Effector CD8-positive, alpha-beta T cell (primary cell): ENCODE measurements at regions not wholly inside any gene's neighbourhood (a gene's known extent, or its start where the extent isn't known, plus 50 kb on each side); places are given as distances from the start of the nearest gene placed in this dataset.

ENCODE experiments used
- DNase-seq: peaks from one replicate; lab custom pipeline; 2025; lab: John Stamatoyannopoulos, UW

DNA sequence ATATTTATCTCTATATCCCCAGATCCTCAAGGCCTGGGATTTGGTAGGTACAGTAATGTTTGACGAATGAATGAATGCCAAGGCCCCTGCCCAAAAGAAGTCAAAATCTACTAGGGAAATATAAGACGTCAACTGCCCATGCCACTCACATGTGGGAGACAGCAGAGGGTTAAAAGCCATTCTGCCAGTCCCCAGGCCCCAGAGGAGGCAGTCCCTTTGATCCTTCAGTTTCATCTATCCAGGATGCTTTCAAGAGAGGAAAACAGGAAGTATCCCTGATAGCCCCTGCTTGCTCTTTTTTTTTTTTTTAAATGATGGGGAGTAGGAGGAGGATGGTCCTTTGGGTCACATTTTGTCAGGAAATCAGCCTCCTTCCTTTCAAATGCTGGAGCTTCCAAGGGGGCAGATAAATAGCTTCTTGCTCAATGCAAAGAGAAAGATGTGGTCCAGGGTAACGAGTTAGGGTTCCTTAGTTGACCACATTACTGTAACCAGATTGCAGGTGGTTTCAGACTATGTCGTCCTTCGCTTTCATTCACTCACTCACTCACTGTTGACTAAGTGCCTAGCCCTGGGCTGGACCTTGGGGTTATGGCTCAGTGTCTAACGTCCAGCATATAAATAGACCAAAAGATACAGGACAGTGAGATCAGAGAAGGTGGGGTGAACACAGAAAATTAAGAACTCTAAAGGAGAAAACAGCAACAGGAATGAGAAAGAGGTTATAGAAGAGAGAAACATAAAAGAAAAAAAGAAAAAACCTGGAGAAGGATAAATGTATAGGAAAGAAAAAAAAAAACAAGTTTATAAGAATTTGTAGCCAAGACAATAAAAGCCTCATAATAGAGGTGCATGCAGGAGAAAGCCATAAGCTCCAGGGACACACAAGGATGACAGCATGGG is 64.6 kb upstream of the PIM1 start:
- no peak for DNase-seq

DNA sequence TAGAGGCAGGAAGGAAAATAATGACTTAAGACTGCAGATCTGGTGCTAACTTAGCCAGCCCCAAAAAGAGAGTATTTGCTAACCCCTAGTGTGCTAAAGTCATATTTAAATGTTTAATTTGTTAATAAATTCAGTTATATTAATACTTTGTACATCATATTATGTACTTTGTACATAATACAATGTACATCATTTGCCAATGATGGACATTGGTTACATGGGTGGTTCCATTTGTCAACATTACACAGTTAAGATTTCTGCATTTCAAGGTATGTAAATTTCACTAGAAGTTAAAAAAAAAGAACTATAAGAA is 63.9 kb upstream of the PIM1 start:
- no peak for DNase-seq

DNA sequence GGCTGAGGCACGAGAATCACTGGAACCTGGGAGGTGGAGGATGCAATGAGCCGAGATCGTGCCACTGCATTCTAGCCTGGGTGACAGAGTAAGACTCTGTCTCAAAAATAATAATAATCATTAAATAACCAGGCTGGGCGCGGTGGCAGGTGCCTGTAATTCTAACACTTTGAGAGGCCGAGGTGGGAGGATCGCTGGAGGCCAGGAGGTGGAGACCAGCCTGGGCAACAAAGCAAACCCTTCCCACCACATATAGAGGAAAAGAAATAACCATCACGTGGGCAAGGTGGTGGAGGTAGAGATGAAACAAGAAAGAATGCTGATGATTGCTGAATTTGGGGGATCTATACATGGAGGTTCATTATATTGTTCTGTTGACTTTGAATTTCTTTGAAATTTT is 63.4 kb upstream of the PIM1 start:
- DNase-seq = no peak

DNA sequence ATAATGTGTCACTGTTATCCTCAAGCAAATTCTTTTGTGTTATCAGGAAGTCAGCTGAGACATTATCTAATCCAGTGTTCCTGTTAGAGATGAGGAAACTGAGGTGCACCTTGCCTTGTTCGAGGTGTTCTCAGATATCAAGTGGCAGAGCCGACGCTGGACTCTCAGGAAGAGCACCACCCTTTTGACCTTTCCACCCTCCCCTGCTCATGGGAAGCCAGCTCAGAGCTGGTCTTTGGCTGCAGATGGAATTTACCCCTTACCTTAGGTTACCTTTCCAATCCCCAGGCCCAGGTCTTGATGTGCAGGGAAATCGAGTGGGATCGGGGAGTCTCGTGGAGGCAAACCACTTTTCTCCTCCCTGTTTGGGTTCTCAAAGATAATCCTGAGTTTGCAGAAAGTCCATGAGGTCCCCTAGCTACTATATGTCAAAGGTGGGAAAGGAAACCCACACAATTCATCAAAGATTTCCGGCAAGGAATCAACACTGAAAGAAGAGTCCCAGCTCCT is 62.9 kb upstream of the PIM1 start:
- no peak for DNase-seq

DNA sequence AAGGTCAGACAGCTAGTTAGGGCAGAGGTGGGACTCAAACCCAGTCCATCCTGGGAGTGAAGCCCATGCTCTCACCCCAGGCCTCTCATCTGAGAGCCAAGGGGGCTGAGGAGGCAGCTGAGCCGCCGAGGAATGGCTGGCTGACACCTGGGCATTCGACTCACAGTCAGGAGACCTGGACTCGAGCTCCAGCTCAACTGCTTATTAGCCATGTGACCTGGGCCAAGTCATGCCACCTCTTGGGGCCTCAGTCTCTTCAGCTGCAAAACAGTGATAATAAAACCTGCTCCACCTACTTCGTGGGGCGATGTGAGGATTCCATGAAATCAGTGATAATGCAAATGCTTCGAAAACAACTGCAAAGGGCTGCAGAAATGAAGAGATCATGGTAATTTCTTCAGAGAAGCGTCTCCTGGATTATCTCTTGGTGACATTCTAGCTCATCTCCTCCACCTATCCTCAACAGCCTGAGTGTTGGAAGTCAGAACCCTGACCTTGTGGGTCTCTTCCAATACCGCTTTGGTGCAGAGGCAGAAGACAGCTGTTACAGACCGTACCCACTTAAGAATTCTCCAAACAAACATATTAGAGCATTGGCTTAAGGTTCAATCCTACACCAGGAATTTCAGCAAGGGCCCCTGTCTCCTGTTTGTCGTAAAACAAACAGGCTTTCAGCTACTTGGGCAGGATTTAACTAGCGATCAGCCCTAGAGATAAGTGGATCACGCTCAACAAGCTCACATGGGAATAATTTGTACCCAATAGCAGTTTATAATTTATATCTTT is 60.0 kb upstream of the PIM1 start:
- DNase-seq = no peak

DNA sequence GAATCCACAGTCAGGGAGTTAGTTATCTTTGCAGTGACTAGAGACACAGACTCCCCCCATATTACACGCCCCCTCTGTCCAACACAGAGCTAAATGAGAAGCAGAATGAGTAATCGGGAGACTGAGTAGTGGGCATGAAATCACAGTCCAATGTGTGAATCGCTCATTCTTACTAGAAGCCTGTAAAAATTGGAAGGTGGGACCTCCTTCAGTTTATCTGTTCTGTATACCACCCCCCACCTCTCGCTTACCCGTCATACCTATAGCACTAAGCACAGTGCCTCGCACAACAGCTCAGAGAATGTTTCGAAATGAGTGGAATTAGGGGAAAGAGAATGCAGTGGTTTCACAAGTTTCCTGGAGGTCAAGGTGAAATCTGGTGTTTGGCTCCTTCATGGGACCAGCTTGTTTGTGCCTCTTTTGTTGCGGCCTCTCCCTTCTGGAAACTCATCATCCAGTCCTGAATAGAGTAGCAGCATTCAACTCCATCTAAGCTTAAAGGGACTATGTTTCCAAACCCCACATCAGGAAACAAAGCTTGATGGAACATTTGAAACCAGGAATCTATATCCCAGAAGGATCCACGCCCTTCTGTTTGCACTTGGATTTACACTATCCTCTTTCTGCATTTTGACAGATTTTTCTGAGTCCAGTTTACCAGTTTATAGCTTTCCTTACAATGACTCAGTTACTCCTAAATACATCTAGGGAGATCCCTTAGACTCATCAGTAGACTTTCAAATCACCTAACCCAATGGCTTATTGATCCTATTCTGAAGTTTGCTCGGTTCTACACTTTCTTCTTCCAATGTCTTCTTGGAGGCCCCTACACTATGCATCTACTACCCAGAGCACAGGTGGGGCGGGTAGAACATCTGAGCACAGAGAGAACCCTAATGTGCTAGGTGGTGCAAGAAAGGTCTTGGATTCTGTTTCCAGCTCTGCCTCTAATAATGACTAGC is 59.2 kb upstream of the PIM1 start:
- no peak for DNase-seq

DNA sequence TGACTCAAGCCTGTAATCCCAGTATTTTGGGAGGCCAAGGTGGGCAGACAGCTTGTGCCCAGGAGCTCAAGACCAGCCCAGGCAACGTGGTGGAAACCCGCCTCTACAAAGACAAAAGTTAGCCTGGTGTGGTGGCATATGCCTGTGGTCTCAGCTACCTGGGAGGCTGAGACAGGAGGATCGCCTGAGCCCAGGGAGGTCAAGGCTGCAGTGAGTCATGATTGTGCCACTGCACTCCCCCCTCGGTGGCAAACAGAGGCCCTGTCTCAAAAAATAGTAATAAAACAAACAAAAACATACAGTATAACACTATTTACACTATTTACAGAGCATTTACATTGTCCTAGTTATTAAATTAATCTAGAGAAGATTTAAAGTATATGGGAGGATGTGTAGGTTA is 56.0 kb upstream of the PIM1 start:
- no peak for DNase-seq

DNA sequence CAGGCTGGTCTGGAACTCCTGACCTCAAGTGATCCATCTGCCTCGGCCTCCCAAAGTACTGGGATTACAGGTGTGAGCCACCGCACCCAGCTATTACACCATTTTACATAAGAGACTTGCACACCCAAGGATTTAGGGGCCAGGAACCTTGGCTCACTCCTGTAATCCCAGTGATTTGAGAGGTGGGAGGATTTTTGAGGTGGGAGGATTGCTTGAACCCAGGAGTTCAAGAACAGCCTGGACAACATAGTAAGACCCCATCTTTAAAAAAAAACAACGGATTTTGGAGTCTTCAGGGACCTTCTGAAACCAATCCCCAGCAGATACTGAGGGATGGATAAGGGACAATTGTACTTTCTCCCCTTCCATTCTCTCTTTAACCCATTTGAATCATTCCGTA is 55.3 kb upstream of the PIM1 start:
- no peak for DNase-seq

DNA sequence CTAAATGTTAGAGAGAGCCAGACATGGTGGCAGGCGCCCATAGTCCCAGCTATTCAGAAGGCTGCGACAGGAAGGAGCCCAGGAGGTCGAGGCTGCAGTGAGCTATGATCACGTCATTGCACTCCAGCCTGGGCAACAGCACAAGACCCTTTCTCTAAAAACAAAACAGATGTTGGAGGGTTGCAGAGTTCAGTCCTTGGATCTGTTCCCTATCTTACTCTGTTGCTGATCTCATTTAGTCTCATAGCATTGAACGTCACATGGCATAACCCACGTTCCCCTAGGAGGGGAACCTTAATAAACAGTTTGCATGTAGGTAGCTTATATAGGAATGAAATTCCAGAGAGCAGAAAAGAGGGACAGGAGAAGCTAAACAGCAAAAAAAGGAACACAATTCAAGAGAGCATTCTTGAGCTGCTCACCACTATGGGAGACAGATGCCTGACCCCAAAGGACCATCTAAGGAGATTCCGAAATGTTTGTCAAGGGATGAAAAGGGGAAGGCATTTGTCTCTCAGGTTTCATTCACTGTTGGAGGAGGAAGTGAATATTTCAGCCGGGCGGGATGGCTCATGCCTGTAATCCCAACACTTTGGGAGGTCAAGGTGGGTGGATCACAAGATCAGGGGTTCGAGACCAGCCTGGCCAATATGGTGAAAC is 54.6 kb upstream of the PIM1 start:
- no peak for DNase-seq

DNA sequence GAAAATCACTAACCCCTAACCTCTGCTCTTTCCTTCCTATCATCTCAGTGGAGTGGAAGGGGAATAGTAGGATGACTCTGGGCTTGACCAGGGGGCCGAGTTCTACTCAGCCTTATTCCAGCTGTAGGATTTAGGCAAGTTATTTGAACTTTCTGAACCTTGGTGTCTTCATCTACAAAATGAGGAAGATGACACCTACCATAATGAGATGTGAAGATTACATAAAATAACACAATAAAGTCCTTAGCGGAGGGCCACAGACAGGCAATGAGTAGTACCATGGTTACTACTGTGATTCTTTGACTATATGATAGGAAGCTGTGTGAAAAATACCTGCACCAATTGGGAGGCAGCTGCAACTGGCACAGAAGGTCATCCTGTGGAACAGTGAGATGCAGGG is 53.6 kb upstream of the PIM1 start:
- no peak for DNase-seq

DNA sequence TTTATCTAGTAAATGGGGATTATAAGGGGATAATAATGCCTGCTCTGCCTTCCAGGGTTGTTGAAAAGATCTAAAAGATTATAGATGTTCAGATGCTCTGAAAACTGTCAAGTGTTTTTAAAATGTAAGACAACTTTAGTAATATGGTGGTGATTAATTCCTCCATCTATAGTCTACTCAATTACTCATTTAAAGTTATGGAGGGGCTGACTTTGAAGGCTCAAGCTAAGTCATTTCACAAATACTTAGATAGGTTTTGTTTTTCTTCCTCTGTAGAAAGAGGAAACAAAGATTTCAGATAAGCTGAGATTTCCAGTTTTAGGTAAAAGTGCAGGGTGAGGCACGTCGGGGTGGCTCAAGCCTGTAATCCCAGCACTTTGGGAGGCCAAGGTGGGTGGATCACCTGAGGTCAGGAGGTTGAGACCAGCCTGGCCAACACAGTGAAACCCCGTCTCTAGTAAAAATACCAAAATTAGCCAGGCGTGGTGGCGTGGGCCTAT is 50.5 kb upstream of the PIM1 start:
- DNase-seq = no peak
